Heart left ventricle (tissue), 16 donors: ENCODE measurements at regions not wholly inside any gene's neighbourhood (a gene's known extent, or its start where the extent isn't known, plus 50 kb on each side); places are given as distances from the start of the nearest gene placed in this dataset.

ENCODE experiments used
- ATAC-seq, 4 donors: fragments of 200-7000 bp; cut with Tn5 transposase; one replicate each; pipeline ENCODE4 v1.9.1; 2020 to 2022; ENCODE audit warnings: moderate library complexity in 4 of 4, mild to moderate bottlenecking in 3 of 4, moderate number of reproducible peaks in 1 of 4
- DNase-seq, 5 donors: peaks; one replicate each; pipeline ENCODE4 v3.0.0-alpha.2; 2020
- H3K27ac ChIP-seq, 12 donors: fragments of 200-600 bp; sonication (generic) in 4 of 12; one replicate each; pipeline versions ENCODE4 v1.5.0 to v1.8.0; 2016 to 2022; ENCODE audit warnings: mild to moderate bottlenecking in 2 of 12
- H3K27me3 ChIP-seq, 9 donors: fragments of 200-600 bp; sonication (generic) in 2 of 9; one replicate each; pipeline versions ENCODE4 v1.5.1 to v1.8.0; 2016 to 2022; ENCODE audit warnings: mild to moderate bottlenecking in 3 of 9
- H3K36me3 ChIP-seq, 9 donors: fragments of 200-600 bp; sonication (generic) in 2 of 9; one replicate each; pipeline versions ENCODE4 v1.5.0 to v1.8.0; 2018 to 2022; ENCODE audit warnings: mild to moderate bottlenecking in 2 of 9
- H3K4me1 ChIP-seq, 12 donors: fragments of 200-600 bp; sonication (generic) in 4 of 12; one replicate each; pipeline versions ENCODE4 v1.5.0 to v1.8.0; 2016 to 2022; ENCODE audit warnings: mild to moderate bottlenecking in 3 of 12
- H3K4me3 ChIP-seq, 12 donors: fragments of 200-600 bp; sonication (generic) in 4 of 12; one replicate each; pipeline versions ENCODE4 v1.5.0 to v1.8.0; 2017 to 2022; ENCODE audit warnings: mild to moderate bottlenecking in 9 of 12, moderate library complexity in 4 of 12
- H3K9me3 ChIP-seq, 12 donors: fragments of 200-600 bp; sonication (generic) in 4 of 12; one replicate each; pipeline versions ENCODE4 v1.5.0 to v1.8.0; 2016 to 2022; ENCODE audit warnings: mild to moderate bottlenecking in 1 of 12
- POLR2A ChIP-seq, 2 donors: fragments of 450-650 bp; IDR thresholded peaks; one replicate each; pipeline ENCODE4 v1.6.1; 2017; ENCODE audit warnings: antibody characterized with exemption in 2 of 2, mild to moderate bottlenecking in 2 of 2, moderate library complexity in 2 of 2
- WGBS, 4 donors: extraction: QIAGEN DNeasy Blood & Tissue Kit in 2 of 4; methylation state at CpG; one replicate each; pipeline versions ENCODE4 v1.1.5 to v1.1.7; 2013 to 2018; 5-methylcytosine and 5-hydroxymethylcytosine counted together
- intact Hi-C, 10 donors: fragments of 100-400 bp; cut with DNase I; formaldehyde crosslinking; loops; one replicate each; pipeline versions ENCODE4 v1.11.1 to v1.14.2; 2022
- TF ChIP-seq, protein P1 (sequence below), 12 donors: fragments of 200-600 bp; sonication (generic) in 4 of 12; IDR thresholded peaks; one replicate each; pipeline versions ENCODE4 v1.5.0 to v1.8.0; 2018 to 2022; ENCODE audit warnings: antibody characterized with exemption in 12 of 12, mild to moderate bottlenecking in 5 of 12
- donor health status: ischemic (EF 13 %, LVEDD 7.1; RV severe dilation, severe dysfunction).
- donor health status: healthy with polysubstance abuse.
- donor health status: DM: no; HTN: yes; CAD: no.
- donor health status: DM: no; HTN: no; CAD: no.
- donor health status: ischemic (EF 25% LVEDD 6.9; RV normal size, moderate dysfunction).
- donor health status: ischemic (EF 25% LVEDD 5.7; RV mildly dilated, moderate dysfunction).
- donor health status: healthy.
- donor health status: DM: yes; HTN: yes; CAD: no.
- donor health status: ischemic (EF 35%, LVEDD 5.7; RV mildly dilated, moderate dysfunction).
- donor health status: nonischemic (EF 11% LVEDD 7.7; RV severe dilation, severe dysfunction).
- donor health status: DM: yes; HTN: yes; CAD: no.
- donor health status: PGD.
- donor health status: ischemic (EF 29% LVEDD 5.4; RV normal size, mild dysfunction).
- donor health status: nonischemic (EF 23%, LVEDD 6.1; RV moderate dilation, normal function).

- Histone ChIP-seq H3K27ac (no peak overlapping the region), H3K4me1 (no peaks in the 10 kb centered on the region), H3K36me3 (no peaks in the 10 kb centered on the region), H3K27me3 (peaks cover 0 to 14% (median 0%) of the 10 kb centered on the region in 9 donors), H3K9me3 (no peaks in the 10 kb centered on the region), H3K4me3 (no peak overlapping the region)
- 73 to 95% (median 84%) methylated on average over 3 to 4 of the region's 4 CpGs for WGBS, 4 donors
- intact Hi-C loops, result no loop called here
- DNase-seq (no peak), ATAC-seq (no peak)
- TF ChIP-seq POLR2A (IDR thresholded peaks at IDR 0.05), result no peak
- TF ChIP-seq, protein P1, sequence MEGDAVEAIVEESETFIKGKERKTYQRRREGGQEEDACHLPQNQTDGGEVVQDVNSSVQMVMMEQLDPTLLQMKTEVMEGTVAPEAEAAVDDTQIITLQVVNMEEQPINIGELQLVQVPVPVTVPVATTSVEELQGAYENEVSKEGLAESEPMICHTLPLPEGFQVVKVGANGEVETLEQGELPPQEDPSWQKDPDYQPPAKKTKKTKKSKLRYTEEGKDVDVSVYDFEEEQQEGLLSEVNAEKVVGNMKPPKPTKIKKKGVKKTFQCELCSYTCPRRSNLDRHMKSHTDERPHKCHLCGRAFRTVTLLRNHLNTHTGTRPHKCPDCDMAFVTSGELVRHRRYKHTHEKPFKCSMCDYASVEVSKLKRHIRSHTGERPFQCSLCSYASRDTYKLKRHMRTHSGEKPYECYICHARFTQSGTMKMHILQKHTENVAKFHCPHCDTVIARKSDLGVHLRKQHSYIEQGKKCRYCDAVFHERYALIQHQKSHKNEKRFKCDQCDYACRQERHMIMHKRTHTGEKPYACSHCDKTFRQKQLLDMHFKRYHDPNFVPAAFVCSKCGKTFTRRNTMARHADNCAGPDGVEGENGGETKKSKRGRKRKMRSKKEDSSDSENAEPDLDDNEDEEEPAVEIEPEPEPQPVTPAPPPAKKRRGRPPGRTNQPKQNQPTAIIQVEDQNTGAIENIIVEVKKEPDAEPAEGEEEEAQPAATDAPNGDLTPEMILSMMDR (IDR thresholded peaks at IDR 0.05), result no peak
These were observed 207.0 kb upstream of the FAM9B start for GRCh38 chrX:9240956-9241355.

DNA sequence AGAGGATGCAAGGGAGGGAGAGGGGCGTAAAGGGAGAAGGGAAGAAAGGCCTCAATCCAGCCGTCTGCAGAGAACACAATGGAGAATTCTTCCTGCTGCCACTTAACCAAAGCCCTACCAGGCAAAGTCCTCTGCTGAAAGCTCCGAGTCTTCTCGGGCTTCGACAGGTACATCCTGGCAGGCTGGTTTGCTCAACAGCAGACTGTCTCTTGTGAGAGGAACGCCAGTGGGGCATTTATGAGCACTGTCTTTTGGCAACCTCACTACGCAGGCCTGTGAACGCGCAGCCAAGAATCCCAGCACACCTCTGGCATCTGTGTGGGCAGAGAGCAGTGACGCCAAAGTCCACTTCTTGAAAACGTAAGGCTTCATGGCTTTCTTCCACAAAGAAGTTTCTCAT is 207.5 kb upstream of the FAM9B start:
- ATAC-seq (no peak), DNase-seq (no peak)
- WGBS, 4 donors, result 80 to 91% (median 88%) methylated on average over 11 of the region's 11 CpGs
- TF ChIP-seq, protein P1 (IDR thresholded peaks at IDR 0.05), result no peak
- no peak for TF ChIP-seq POLR2A (IDR thresholded peaks at IDR 0.05)
- Histone ChIP-seq H3K4me3 (no peak overlapping the region), H3K27ac (no peak overlapping the region), H3K4me1 (no peaks in the 10 kb centered on the region), H3K27me3 (peaks cover 0 to 18% (median 0%) of the 10 kb centered on the region in 9 donors), H3K9me3 (no peaks in the 10 kb centered on the region), H3K36me3 (no peaks in the 10 kb centered on the region)
- intact Hi-C loops, result no loop called here

GRCh38 chrX:9249051-9249846 is 215.3 kb upstream of the FAM9B start:
- WGBS, 4 donors, result 45 to 71% (median 60%) methylated on average over 8 of the region's 8 CpGs
- no peak for ATAC-seq

DNA sequence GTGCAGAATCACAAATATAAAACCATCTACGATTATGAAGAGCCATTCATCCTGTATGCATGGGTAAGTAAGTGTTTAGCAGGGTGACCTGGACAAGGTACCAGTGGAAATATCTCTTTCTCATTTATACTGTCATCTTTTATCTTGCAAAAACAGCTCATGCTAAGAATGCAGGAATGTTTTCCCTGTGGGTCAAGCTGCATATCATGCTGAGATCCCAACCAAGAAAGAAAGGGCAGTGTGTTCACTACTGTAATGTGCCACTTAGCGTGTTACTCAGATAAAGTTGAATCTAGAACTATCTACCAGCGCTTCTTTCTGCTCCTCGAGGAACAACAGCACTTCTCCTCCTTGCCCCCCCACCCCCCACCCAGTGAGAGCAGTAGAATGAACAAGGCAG is 212.7 kb upstream of the TBL1X start:
- no peak overlapping the region for H3K27ac ChIP-seq
- no peaks in the 10 kb centered on the region for H3K9me3 ChIP-seq
- WGBS, 4 donors, result 40 to 60% (median 54%) methylated on average over 4 of the region's 4 CpGs
- H3K4me1 ChIP-seq, result no peaks in the 10 kb centered on the region
- no peaks in the 10 kb centered on the region for H3K36me3 ChIP-seq
- ATAC-seq, result no peak
- intact Hi-C loops, result no loop called here
- TF ChIP-seq, protein P1 (IDR thresholded peaks at IDR 0.05), result no peak
- no peak for TF ChIP-seq POLR2A (IDR thresholded peaks at IDR 0.05)
- H3K4me3 ChIP-seq, result no peak overlapping the region
- DNase-seq, result no peak
- H3K27me3 ChIP-seq, result peaks cover 0 to 38% (median 0%) of the 10 kb centered on the region in 9 donors

More at GRCh38 chrX:9249051-9249846, 215.3 kb upstream of the FAM9B start:
- Histone ChIP-seq H3K27me3 (peaks cover 0 to 32% (median 0%) of the 10 kb centered on the region in 9 donors), H3K27ac (no peak overlapping the region), H3K4me3 (no peak overlapping the region), H3K9me3 (no peaks in the 10 kb centered on the region), H3K36me3 (no peaks in the 10 kb centered on the region), H3K4me1 (no peaks in the 10 kb centered on the region)
- no peak for DNase-seq
- TF ChIP-seq, protein P1 (IDR thresholded peaks at IDR 0.05), result no peak
- no peak for TF ChIP-seq POLR2A (IDR thresholded peaks at IDR 0.05)
- intact Hi-C loops, result no loop called here
